ENCODE measurements at regions not wholly inside any gene's neighbourhood (a gene's known extent, or its start where the extent isn't known, plus 50 kb on each side); places are given as distances from the start of the nearest gene placed in this dataset.
"Not testable (repeated sequence)": the region's sequence is repeated elsewhere in the genome, so short reads cannot be mapped to it uniquely, and the experiment has no call there.

GRCh38 chr15:39411102-39411989 is 169.5 kb upstream of the THBS1 start:
- DNase-seq (ENCODE audit: low spot score), result no peak

GRCh38 chr15:39413558-39413957 is 167.3 kb upstream of the THBS1 start:
- DNase-seq (ENCODE audit: low spot score), result no peak

GRCh38 chr15:39414201-39414600 is 166.7 kb upstream of the THBS1 start:
- DNase-seq (ENCODE audit: low spot score), result no peak

- DNase-seq (ENCODE audit: low spot score), result no peak
Measured at GRCh38 chr15:39415634-39416033, 165.2 kb upstream of the THBS1 start.

- no peak for DNase-seq (ENCODE audit: low spot score)
Measured at GRCh38 chr15:39416258-39416657, 164.6 kb upstream of the THBS1 start.

GRCh38 chr15:39417366-39418134 is 163.3 kb upstream of the THBS1 start:
- no peak for DNase-seq (ENCODE audit: low spot score)

GRCh38 chr15:39419651-39420050 is 161.2 kb upstream of the THBS1 start:
- no peak for DNase-seq (ENCODE audit: low spot score)

- peak; percentile 50 for DNase-seq (ENCODE audit: low spot score)
Measured at GRCh38 chr15:39420123-39420852, 160.6 kb upstream of the THBS1 start.

GRCh38 chr15:39420853-39421192 is 160.1 kb upstream of the THBS1 start:
- not testable (repeated sequence) for DNase-seq (ENCODE audit: low spot score)

GRCh38 chr15:39426552-39427532 is 154.0 kb upstream of the THBS1 start:
- DNase-seq (ENCODE audit: low spot score), result no peak

- no peak for DNase-seq (ENCODE audit: low spot score)
Measured at GRCh38 chr15:39427705-39428104, 153.2 kb upstream of the THBS1 start.

GRCh38 chr15:39429898-39430357 is 151.0 kb upstream of the THBS1 start:
- peak; percentile 72 for DNase-seq (ENCODE audit: low spot score)

GRCh38 chr15:39430389-39430788 is 150.5 kb upstream of the THBS1 start:
- no peak for DNase-seq (ENCODE audit: low spot score)

- no peak for DNase-seq (ENCODE audit: low spot score)
Measured at GRCh38 chr15:39431376-39431775, 149.5 kb upstream of the THBS1 start.

- no peak for DNase-seq (ENCODE audit: low spot score)
Measured at GRCh38 chr15:39432026-39432425, 148.9 kb upstream of the THBS1 start.

GRCh38 chr15:39432912-39433348 is 147.9 kb upstream of the THBS1 start:
- no peak for DNase-seq (ENCODE audit: low spot score)

GRCh38 chr15:39433376-39433775 is 147.5 kb upstream of the THBS1 start:
- no peak for DNase-seq (ENCODE audit: low spot score)

GRCh38 chr15:39434163-39434562 is 146.7 kb upstream of the THBS1 start:
- DNase-seq (ENCODE audit: low spot score), result no peak

- peak; percentile 56 for DNase-seq (ENCODE audit: low spot score)
Measured at GRCh38 chr15:39434751-39435238, 146.1 kb upstream of the THBS1 start.

GRCh38 chr15:39435244-39435643 is 145.6 kb upstream of the THBS1 start:
- DNase-seq (ENCODE audit: low spot score), result no peak

- no peak for DNase-seq (ENCODE audit: low spot score)
Measured at GRCh38 chr15:39438260-39438659, 142.6 kb upstream of the THBS1 start.

Data from HT-29 (cell line).